ENCODE measurements at regions not wholly inside any gene's neighbourhood (a gene's known extent, or its start where the extent isn't known, plus 50 kb on each side); places are given as distances from the start of the nearest gene placed in this dataset.
"Not testable (repeated sequence)": the region's sequence is repeated elsewhere in the genome, so short reads cannot be mapped to it uniquely, and the experiment has no call there.

DNA sequence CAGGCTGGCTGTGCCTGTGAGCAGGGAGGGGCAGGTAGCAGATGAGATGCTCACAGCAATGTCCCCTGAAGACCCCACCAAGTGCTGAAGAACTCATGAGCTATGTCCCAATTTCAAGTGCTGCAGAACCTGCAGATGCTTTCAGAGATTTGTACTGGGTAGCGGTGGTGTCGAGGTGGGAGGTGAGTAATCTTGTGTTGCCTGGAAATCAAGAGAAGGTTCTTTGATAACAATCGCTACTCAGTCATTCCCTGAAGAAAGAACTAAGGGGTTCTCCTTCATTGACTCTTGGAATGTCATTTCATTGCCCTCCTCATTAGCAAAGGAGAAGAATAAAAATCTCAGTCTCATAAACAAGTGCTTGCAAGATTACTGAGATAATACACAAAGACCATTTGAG, 246.4 kb downstream of the EMX2 start:
- no peak for DNase-seq (ENCODE audit: low read depth)

DNA sequence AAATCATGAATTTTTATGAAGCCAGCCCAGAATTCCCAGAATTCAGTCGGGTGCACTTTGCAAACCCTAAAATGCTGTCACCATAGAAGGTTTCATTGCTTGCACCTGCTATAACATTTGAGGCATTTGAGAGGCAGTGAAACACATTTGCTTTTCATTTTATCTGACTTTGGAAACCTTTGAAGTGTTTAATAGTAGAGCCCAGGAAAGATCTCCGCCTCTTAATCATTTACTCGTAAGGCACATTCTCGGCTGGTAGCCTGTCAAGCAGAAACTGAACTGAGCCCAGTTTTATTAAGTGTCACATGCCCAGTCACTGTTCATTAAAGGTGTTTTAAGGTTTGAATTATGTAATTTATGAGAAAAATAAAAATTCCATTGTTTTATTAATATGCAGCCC, 247.6 kb downstream of the EMX2 start:
- no peak for DNase-seq (ENCODE audit: low read depth)

DNA sequence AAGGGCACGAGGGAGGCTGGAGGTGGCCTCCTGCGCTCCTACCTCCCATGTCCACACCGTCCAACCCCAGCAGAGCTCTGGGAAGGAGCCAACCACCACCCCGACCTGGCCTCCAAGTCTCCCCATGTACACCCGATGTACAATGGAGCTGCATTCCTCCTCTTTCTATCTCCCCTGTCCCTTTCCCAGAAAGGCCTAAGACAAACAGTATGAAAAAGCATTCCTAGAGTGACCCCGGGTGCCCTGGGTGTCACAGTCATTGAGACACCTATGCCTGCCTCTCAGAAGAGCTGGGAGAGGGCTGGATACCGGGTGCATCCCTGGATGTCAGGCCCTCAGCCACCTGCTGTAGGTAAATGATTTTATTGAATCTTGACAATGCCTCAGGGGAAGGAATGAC, 248.1 kb downstream of the EMX2 start:
- no peak for DNase-seq (ENCODE audit: low read depth)

DNA sequence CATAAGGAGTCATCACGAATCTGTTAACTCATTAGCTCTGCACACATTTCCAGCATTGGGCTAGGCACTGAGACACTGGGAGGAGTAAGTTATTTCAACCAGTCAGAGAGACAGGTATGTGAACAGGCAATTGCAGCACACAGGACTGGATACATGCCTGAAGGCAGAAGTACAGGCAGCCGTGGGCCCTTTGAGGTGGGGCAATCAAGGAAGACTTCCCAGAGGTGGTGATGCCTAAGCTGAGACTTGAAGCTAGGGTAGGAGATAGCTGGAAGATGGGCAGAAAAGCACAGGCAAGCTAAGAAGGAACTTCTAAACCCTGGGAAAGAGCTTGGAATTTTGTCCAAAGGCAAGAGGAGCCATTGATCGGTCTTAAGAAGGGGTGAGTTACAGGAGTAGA, 249.7 kb downstream of the EMX2 start:
- no peak for DNase-seq (ENCODE audit: low read depth)

DNA sequence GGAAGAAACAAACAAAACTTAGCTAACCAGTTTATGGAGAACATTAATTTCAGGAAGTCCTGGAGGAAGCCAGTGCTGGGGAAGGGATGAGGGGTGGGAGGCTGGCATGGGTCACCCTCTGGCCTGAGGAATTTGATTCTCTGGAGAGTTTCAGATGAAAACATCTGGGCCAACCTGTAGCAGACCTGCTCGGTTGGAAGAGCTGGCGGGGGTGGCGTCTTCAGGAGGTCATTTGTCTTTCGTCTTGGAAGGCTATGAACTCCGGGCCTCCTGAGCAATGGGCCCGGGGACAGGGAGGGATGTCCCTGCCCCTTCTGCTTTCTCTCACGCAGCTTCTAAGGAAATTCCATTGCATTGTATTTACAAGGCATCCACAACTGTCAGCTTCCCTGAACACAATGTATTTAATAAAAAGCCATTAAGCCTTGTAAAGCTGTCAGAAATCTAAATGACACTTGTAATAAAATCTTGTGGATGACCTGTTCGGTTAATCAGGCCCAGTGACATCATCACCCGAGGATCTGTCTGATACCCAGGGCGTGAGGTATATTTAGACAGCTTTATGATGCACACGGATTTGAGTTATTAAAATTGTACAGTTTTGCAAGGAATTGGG, 250.5 kb downstream of the RAB11FIP2 start:
- no peak for DNase-seq (ENCODE audit: low read depth)

DNA sequence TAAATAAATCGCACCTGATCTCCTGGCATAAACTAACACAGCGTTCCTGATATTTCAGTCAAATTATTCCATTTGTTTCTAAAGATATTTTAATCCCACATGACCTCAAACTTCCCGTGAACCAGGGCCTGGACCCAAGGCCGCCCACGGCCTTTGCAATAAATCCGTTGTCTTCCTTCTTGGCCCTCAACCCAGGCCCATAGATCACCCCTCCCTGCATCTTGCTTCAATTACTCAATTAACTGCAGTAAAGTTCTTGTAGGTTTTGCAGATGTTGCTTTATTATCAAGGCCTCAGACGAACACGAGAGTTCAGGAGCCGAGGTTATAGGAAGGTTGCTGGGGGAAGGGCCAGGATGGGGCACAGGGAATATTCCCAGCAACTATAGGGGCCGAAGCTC, 249.4 kb downstream of the RAB11FIP2 start:
- no peak for DNase-seq (ENCODE audit: low read depth)

DNA sequence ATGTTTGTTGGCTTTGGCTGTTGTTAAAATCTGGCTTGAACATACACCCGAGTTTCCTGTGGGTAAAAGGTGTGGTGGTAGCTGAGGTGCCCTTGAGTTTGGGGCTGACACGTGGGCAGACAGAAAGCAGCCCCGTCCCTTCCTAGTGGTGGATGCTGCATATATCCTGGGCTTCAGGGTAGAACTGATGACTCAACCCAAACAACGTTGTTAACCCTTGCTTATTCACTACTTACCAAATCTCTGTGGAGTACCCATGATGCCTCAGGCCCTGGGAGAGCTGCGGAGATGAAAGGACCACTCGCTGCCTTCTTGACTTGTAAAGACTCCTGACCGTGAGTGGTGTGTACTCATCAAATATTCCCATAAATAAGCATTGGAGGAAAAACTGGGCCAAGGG, 245.1 kb downstream of the RAB11FIP2 start:
- DNase-seq (ENCODE audit: low read depth): no peak

DNA sequence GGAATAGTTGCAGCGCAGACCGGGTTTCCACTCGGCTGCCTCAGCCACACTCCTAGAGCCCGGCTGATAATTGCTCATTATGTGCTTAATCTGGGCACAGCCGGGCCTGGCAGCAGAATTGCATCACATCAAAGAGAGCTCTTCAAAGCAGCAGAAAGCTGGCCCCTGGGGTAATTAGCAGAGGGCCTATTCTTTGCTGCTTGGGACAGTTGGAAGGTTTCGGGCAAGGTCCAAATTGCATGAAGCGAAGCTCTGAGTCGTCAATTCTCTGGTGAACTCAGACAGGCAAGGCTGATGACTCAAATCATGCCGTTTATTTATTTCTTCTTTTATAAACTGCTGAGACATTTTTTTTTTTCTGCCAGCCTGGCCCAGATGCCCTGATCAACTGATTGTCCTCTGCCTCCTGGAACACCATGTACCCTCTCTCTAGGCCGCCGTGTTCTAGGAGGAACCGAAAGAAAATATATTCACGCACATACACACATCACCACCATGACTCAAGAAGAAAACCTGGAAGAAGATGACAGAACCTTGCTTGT, 242.2 kb downstream of the RAB11FIP2 start:
- peak; percentile 24 for DNase-seq (ENCODE audit: low read depth)

DNA sequence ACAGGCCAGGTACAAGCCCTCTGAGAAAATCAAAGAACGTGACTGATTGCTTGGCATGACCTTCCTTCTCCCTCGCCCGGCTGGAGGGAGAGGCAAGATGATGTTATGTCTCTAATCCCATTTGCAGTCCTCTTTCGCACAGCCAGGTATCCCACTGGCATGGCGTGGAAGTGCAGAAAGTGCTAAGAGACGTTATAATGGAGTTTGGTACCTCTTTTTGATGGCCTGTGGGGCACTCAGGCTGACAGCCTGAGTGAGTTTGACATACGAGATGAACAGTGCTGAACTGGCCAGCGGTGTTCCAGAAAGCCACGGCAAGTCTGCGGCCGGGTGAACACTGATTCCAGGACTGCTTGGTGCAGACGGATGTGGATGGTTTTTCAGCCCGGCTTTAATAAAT, 241.6 kb downstream of the RAB11FIP2 start:
- DNase-seq (ENCODE audit: low read depth): no peak

DNA sequence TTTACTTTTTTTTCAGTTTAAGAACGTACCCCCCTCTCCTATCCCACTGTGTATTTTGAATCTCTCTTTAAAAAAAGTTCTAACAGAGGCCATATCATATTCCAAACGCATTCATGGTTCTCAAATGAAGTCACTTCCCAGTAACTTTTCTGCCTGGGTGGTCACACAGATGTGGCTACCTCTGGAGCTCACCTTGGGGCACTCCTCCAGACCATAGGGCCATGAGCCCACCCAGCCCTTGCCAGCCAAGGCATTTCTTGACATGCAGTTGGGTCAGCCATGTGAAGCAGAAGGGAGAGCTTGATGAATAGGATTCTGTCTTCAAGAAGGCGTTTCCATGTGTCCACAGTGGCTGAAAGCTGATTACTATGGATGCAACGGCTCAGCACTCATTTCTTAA, 239.3 kb downstream of the RAB11FIP2 start:
- no peak for DNase-seq (ENCODE audit: low read depth)

DNA sequence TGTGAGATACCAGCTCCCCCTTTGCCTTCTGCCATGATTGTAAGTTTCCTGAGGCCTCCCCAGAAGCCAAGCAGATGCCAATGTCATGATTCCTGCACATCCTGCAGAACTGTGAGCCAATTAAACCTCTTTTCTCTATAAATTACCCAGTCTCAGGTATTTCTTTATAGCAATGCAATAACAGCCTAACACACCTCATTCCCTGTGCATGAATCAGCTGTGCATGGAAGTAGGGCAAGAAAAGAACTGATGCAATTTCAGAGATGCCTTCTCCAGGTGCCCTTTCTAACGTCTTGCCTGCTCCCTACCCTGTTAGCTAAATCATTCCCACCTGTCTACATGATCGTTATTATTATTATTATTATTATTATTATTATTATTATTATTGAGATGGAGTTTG, 230.9 kb downstream of the RAB11FIP2 start:
- DNase-seq (ENCODE audit: low read depth): not testable (repeated sequence)

DNA sequence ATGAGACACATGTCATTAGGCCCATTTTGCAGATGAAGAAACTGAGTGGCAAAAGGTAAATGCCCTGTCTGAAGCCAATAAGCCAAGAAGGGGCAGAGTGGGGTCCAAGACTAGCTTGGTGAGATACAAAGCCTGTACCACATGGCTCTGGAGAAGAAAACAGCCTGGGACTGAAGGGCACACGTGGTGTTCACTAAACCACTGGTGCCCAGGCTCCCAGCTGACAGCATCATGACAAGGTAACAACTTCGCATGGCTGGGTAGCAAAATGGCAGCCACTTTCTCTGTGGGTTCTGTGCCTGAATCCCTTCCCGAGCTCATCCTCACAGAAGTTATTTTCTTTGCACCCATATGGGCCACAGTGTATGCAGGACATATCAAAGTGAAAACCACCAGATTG, 229.6 kb downstream of the RAB11FIP2 start:
- DNase-seq (ENCODE audit: low read depth): no peak

DNA sequence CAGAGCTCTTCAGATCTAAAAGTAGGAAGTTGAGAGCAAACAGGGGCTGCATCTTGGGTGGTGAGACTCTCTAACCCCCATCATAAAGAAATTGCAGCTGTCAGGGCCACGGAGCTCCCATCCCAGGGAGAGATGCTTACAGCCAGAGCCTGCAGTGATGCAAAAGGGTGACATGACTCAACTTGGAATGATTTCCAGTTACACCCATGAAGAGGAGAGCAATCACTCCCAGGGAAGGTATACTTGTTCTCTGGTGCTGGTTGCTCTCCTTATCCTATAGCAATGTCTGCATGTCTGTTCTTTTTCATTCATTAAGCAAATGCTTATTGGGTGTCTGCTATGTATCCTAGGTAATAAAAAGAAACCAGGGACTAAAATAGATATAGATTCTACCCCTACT, 228.0 kb downstream of the RAB11FIP2 start:
- DNase-seq (ENCODE audit: low read depth): no peak

DNA sequence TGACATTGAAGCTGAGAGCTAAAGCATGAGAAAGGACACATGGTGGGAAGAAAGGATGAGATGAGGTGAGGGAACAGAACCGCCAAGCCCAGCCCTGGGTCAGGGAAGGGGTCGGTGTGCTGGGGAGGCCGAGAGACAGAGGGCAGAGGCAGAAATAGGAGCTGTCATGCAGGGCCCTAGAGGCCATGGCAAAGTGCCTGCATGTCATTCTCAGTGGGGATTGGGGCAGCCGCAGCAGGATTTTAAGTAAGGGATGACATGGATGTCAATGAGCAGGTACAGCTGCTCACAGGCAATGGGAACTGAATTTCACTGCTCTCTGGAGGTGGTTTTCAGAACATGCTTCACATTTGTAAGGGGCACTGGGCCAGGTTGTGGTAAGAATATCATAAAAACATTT, 227.4 kb downstream of the RAB11FIP2 start:
- DNase-seq (ENCODE audit: low read depth): no peak

DNA sequence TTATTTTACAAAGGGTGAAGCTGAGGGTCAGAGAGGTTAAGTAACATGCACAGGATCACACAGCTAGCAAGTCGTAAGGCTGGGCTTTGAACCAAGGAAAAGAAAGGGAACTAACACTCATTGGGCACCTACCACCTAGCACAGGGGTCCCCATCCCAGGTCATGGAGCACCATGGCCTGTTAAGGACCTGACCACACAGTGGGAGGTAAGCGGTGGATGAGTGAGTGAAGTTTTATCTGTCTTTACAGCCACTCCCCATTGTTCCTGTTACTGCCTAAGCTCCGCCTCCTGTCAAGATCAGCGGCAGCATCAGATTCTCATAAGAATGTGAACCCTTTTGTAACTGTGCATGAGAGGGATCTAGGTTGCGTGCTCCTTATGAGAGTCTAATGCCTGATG, 222.8 kb downstream of the RAB11FIP2 start:
- no peak for DNase-seq (ENCODE audit: low read depth)

DNA sequence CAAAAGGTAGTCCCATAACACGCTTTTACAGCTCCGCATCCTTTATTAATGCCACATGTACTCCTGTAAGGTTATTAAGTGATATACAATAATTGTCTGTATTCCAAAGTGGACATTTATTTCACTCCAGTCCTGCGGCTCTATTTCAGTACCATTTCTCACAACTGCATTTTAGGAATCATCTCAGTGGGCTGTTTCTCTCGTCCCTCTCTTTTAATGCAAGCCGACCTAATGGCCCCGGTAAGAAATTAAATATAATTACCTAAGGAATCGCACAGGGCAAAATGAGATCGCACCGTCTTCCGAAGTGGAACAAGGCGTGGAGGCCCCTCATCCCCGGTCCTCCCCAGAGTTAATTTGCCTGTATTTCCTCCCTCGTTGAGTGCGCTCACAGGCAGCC, 216.5 kb downstream of the RAB11FIP2 start:
- no peak for DNase-seq (ENCODE audit: low read depth)

DNA sequence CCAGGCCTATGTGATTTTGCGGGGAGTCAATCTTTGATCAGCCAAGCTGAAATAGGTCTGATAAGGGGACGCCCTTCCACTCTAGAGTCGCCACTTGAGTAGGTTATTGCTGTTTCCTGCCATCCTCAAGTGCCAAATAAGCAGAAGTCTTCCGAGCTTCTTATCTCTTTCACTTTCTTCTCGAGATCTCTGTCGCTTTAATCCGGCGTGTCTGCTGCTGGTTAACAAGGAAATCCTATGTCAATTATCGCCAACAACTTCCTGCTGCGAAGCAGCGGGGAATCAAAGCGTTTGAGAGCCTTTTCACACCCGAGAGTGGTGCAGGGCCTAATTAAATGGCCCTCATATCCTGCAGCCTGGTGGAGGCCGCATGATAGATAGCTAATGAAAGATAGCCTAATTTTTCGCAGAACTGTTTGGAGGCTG, 215.9 kb downstream of the RAB11FIP2 start:
- no peak for DNase-seq (ENCODE audit: low read depth)

DNA sequence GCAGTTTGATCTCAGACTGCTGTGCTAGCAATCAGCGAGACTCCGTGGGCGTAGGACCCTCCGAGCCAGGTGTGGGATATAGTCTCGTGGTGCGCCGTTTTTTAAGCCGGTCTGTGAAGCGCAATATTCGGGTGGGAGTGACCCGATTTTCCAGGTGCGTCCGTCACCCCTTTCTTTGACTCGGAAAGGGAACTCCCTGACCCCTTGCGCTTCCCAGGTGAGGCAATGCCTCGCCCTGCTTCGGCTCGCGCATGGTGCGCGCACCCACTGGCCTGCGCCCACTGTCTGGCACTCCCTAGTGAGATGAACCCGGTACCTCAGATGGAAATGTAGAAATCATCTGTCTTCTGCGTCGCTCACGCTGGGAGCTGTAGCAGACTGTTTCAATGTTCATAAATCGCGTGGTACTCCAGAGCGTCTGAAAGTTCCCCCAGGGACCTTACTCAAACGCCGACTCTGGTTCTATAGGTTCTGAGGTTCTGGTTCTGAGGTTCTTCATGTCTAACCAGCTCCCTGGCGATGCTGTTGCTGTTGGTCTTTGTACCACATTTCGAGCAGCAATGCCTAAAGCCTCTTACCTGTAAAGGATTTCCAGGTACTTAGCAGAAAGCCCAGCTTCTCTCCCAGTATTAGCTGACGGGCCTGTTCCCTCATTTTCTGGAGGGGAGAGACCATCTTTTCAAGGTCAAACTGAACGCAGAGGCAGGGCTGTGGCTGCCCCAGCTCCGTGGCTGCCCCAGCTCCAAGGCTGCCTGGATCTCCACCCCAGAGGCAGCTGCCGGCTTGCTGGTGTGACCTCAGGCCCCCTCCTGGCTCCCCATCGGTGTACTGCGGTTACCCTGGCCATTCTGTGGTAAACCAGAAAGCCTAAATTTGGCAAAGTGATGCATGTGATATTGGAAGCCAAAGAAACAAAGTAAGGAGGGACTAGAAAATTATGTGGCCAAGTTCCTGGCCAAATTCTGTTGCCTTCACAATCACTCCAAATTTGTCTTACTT, 207.9 kb downstream of the RAB11FIP2 start:
- DNase-seq (ENCODE audit: low read depth): peak; percentile 1

DNA sequence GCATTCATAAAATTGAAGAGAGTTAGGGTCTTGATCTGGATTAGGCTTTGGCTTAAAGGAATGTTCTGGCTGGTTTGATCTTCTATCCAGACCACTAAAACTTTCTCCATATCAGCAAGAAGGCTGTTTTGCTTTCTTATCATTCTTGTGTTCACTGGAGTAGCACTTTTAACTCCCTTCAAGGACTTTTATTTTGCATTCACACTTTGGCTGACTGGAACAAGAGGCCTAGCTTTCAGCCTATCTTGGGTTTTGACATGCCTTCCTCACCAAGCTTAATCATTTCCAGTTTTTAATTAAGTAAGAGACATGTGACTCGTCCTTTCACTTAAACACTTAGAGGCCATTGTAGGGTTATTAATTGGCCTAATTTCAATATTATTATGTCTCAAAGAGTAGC, 190.3 kb downstream of the RAB11FIP2 start:
- DNase-seq (ENCODE audit: low read depth): not testable (repeated sequence)

DNA sequence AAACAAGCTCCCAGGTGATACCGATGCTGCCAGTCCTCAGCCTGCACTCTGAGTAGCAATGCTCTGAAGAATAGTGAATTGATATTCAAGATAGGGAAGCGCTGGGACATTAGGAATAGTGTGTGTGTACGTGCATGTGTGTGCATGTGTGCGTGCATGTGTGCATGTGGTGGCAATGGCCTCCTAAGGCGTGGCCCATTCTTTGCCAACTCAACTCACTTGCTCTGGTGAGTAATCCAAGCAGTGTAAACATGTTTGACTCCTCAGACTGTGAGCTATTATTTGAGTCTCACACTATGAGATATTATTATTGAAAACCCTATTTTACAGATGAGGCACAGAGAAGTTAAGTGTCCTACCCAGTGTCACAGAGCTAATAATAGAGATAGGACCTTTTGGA, 186.6 kb downstream of the RAB11FIP2 start:
- no peak for DNase-seq (ENCODE audit: low read depth)

DNA sequence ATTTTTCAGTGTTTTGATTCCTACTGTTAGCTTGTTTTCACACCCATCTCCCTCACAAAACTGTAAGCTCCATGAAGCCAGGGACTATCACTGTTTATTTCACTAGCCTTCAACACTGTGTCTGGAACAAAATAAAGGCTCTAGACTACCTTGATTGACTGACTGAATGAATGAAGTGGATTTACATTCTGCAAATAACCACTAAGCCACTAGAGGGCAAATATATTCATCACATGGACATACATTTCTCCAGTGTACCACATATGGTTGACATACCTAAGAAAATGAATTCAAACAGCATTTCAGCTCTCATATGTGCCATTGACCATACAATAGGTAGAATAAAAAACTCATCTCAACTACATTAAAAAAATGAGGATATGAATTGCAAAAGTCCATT, 185.9 kb downstream of the RAB11FIP2 start:
- peak; percentile 5 for DNase-seq (ENCODE audit: low read depth)

DNA sequence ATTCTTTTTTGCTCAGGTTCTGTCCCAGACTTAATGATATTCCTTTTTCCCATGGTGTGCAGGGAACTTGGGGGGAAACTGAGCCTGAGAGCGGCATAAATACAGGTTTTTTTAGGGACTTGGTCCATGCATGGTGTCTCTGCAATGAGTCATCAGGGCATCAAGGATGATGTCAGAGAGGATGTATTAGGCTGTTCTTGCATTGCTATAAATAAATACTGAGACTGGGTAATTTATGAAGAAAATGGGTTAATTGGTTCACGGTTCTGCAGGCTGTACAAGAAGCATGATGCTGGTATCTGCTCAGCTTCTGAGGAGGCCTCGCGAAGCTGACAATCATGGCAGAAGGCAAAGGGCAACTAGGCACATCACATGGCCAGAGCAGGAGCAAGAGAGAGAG, 185.4 kb downstream of the RAB11FIP2 start:
- peak; percentile 2 for DNase-seq (ENCODE audit: low read depth)

DNA sequence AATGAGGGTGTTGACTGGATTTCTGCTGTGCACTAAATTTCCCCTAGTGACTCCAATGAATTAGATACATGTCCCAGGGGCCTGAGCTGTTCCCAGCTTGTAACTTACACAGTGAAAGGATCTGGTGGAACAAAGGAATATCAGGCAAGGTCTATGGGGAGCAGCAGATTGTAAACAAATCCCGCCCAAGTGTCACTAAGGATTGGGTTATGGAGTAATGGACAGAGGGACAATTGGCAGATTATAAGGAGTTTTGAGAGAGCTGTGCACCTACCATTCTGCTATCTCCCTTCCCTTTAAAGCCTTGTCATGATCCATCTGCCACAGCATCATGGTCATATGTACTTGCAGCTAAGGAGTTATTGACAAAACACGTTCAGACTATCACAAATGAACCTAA, 183.0 kb downstream of the RAB11FIP2 start:
- DNase-seq (ENCODE audit: low read depth): no peak

Data from LHCN-M2 (cell line).